ENCODE measurements at regions not wholly inside any gene's neighbourhood (a gene's known extent, or its start where the extent isn't known, plus 50 kb on each side); places are given as distances from the start of the nearest gene placed in this dataset.

- peak overlapping the region; percentile 63; the same call in 1 of the 2 replicates for H2AK5ac ChIP-seq (ENCODE audit: low read depth, low read length)
- WGBS, 2 experiments (ENCODE audit: extremely low coverage in 2 of 2, insufficient read length in 1 of 2) = 0% methylated on average over 2 of the region's 2 CpGs; no CpG with 5 or more reads in 1 of the 2 experiments
- ChIA-PET POLR2A (ENCODE audit: unreplicated experiment) (no interaction called here), CTCF (no interaction called here)
- peaks cover 11% of the 10 kb centered on the region for H3K9me1 ChIP-seq (ENCODE audit: insufficient read depth, low read length)
- no peaks in the 10 kb centered on the region for H3K79me1 ChIP-seq (ENCODE audit: low read depth in 1 of 2, low read length in 2 of 2)
- H3K27me3 ChIP-seq (ENCODE audit: control insufficient read depth, insufficient read depth, low read length) = no peaks in the 10 kb centered on the region; the same call in 1 of the 2 replicates
- peak overlapping the region; percentile 74 for H3K4ac ChIP-seq (ENCODE audit: low read depth, low read length)
- peaks cover 2% of the 10 kb centered on the region; the same call in 1 of the 2 replicates for H4K20me1 ChIP-seq (ENCODE audit: insufficient read depth, low read length)
- H2BK120ac ChIP-seq (ENCODE audit: low read depth, low read length) = peak overlapping the region; percentile 63
- DNase-seq = peak; percentile 92
- peak overlapping the region in 1 of 2 experiments; percentile 43; a peak in 1 of 4 replicates for H4K8ac ChIP-seq (ENCODE audit: low read depth in 2 of 2, low read length in 2 of 2)
- dilution Hi-C loops (cut with HindIII; ENCODE audit: low sequenced_read_pairs, unreplicated experiment) (no loop called here), intact Hi-C loops (cut with micrococcal nuclease) (no loop called here), in situ Hi-C loops (cut with MboI; ENCODE audit: low sequenced_read_pairs) (no loop called here)
- peak overlapping the region; percentile 71 for H4K91ac ChIP-seq (ENCODE audit: insufficient read depth, low read depth, low read length)
- H3K9me3 ChIP-seq (ENCODE audit: control insufficient read depth, insufficient read depth, low read length) = peaks cover 3% of the 10 kb centered on the region
- no peak overlapping the region for H3K18ac ChIP-seq (ENCODE audit: low read depth, low read length)
- H3K36me3 ChIP-seq (ENCODE audit: control insufficient read depth, insufficient read depth, low read length) = no peaks in the 10 kb centered on the region
- H2AK9ac ChIP-seq (replicated peaks; ENCODE audit: low read depth, low read length, poor library complexity) = peak overlapping the region; percentile 80
- peak; percentile 84 for ATAC-seq (ENCODE audit: low read depth)
- no peak overlapping the region for H3K56ac ChIP-seq (ENCODE audit: extremely low read depth, insufficient read depth, low read length)
- no peak overlapping the region; the same call in 1 of the 2 replicates for H3K4me2 ChIP-seq (ENCODE audit: low read depth, low read length)
- peak overlapping the region; percentile 18 for H2AFZ ChIP-seq (replicated peaks; ENCODE audit: low read length, poor library complexity)
- peak overlapping the region; percentile 29; the same call in 1 of the 2 replicates for H3K23ac ChIP-seq (ENCODE audit: low read depth, low read length)
- no peak overlapping the region; the same call in 1 of the 2 replicates for H4K5ac ChIP-seq (ENCODE audit: low read depth, low read length)
- no peak overlapping the region for H3K9ac ChIP-seq (ENCODE audit: low read depth, low read length)
- no peak for TF ChIP-seq RAD21 (IDR thresholded peaks at IDR 0.05; ENCODE audit: low read length)
- TF ChIP-seq MAZ (IDR thresholded peaks at IDR 0.05; ENCODE audit: borderline replicate concordance, low read depth, low read length) = peak; percentile 33; the same call in 1 of the 2 replicates
- TF ChIP-seq FOS (IDR thresholded peaks at IDR 0.05; ENCODE audit: low read depth, low read length) = 0 out of 2 replicates have a peak, but pooled peaks have one; percentile 7
- no peak for TF ChIP-seq MXI1 (IDR thresholded peaks at IDR 0.05; ENCODE audit: borderline replicate concordance, low read depth, low read length)
- TF ChIP-seq BHLHE40 (IDR thresholded peaks at IDR 0.05; ENCODE audit: low read depth, low read length) = 0 out of 2 replicates have a peak, but pooled peaks have one; percentile 6
- TF ChIP-seq NFE2L2 (IDR thresholded peaks at IDR 0.05; ENCODE audit: low read depth, low read length) = no peak
- no peak for TF ChIP-seq ELK1 (IDR thresholded peaks at IDR 0.05; ENCODE audit: borderline replicate concordance, low read depth, low read length)
- no peak; the same call in 1 of the 2 replicates for TF ChIP-seq SMC3 (IDR thresholded peaks at IDR 0.05; ENCODE audit: low read depth, low read length)
- no peak for TF ChIP-seq CHD1 (IDR thresholded peaks at IDR 0.05; ENCODE audit: low read depth, low read length)
- TF ChIP-seq, protein P1, sequence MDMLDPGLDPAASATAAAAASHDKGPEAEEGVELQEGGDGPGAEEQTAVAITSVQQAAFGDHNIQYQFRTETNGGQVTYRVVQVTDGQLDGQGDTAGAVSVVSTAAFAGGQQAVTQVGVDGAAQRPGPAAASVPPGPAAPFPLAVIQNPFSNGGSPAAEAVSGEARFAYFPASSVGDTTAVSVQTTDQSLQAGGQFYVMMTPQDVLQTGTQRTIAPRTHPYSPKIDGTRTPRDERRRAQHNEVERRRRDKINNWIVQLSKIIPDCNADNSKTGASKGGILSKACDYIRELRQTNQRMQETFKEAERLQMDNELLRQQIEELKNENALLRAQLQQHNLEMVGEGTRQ (IDR thresholded peaks at IDR 0.05; ENCODE audit: low read depth, low read length) = peak; percentile 88
- TF ChIP-seq CTCF (conservative IDR thresholded peaks at IDR 0.05; ENCODE audit: low read depth, low read length) = no peak
- no peak for TF ChIP-seq RFX5 (IDR thresholded peaks at IDR 0.05; ENCODE audit: low read depth, low read length)
- TF ChIP-seq POLR2A (IDR thresholded peaks at IDR 0.05; ENCODE audit: low read depth, low read length) = no peak
- 0 out of 2 replicates have a peak, but pooled peaks have one; percentile 6 for TF ChIP-seq CEBPB (IDR thresholded peaks at IDR 0.05; ENCODE audit: low read depth, low read length)
- TF ChIP-seq RCOR1 (IDR thresholded peaks at IDR 0.05; ENCODE audit: insufficient replicate concordance, low read length) = no peak
- TF ChIP-seq MAFK (IDR thresholded peaks at IDR 0.05; ENCODE audit: low read depth, low read length) = no peak
- no peak overlapping the region for H3K4me3 ChIP-seq (ENCODE audit: insufficient read depth, low read depth, low read length)
- H2BK20ac ChIP-seq (ENCODE audit: low read depth, low read length) = peak overlapping the region; percentile 92
- no peak overlapping the region for H2BK5ac ChIP-seq (ENCODE audit: low read depth, low read length, poor library complexity, severe bottlenecking)
- peaks cover 16% of the 10 kb centered on the region for H3K4me1 ChIP-seq (ENCODE audit: control insufficient read depth, insufficient read depth, low read length)
- H3K14ac ChIP-seq (replicated peaks; ENCODE audit: low read depth, low read length) = peak overlapping the region; percentile 43; the same call in 1 of the 2 replicates
- peak overlapping the region; percentile 82; the same call in 2 of the 3 replicates for H2BK15ac ChIP-seq (ENCODE audit: low read depth, low read length)
- H3K27ac ChIP-seq (ENCODE audit: insufficient read depth, low read length) = peak overlapping the region; percentile 43; the same call in 1 of the 2 replicates
- BruUV-seq (replicated peaks) = no TSS peak
Measured at GRCh38 chr3:72492240-72492639, 356.0 kb downstream of the SHQ1 start.

All from IMR-90 (cell line).